ENCODE measurements at regions not wholly inside any gene's neighbourhood (a gene's known extent, or its start where the extent isn't known, plus 50 kb on each side); places are given as distances from the start of the nearest gene placed in this dataset.

DNA sequence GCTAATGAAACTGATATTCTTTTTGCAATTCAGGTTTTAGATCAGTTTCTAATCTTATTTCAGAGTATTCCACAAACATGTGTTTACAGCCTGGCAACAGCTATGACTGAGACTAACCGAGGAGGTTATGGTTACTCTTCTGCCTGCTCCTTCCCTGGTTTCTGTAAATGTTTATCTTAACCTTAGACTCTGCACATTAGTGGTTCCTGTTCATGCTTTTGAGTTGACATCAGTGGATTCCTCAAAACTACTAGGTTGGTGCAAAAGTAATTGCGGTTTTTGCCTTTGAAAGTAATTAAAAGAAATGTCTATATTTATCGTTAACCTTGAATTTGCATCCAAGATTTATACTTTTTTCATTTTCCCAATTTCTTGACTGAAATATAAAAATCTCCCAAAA lies 237.0 kb upstream of the TSHZ3 start:
- TF ChIP-seq, protein P1, sequence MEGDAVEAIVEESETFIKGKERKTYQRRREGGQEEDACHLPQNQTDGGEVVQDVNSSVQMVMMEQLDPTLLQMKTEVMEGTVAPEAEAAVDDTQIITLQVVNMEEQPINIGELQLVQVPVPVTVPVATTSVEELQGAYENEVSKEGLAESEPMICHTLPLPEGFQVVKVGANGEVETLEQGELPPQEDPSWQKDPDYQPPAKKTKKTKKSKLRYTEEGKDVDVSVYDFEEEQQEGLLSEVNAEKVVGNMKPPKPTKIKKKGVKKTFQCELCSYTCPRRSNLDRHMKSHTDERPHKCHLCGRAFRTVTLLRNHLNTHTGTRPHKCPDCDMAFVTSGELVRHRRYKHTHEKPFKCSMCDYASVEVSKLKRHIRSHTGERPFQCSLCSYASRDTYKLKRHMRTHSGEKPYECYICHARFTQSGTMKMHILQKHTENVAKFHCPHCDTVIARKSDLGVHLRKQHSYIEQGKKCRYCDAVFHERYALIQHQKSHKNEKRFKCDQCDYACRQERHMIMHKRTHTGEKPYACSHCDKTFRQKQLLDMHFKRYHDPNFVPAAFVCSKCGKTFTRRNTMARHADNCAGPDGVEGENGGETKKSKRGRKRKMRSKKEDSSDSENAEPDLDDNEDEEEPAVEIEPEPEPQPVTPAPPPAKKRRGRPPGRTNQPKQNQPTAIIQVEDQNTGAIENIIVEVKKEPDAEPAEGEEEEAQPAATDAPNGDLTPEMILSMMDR (IDR thresholded peaks at IDR 0.05; ENCODE audit: low read depth, low read length), result no peak
- TF ChIP-seq EZH2phosphoT487 (IDR thresholded peaks at IDR 0.05; ENCODE audit: low read depth), result no peak

All from OCI-LY3 (cell line).